Activated CD8-positive, alpha-beta memory T cell treated with anti-CD3 and anti-CD28 coated beads, Interleukin-2, amount 50 U/mL, for 24 hours (primary cell): ENCODE measurements at regions not wholly inside any gene's neighbourhood (a gene's known extent, or its start where the extent isn't known, plus 50 kb on each side); places are given as distances from the start of the nearest gene placed in this dataset.

Source experiments
- DNase-seq: peaks from one replicate; pipeline ENCODE4 v3.0.0-alpha.2; 2020; ENCODE audit errors: extremely low read depth

- DNase-seq, result no peak
Measured at GRCh38 chr5:54854883-54855581, 130.4 kb downstream of the ESM1 start.

- DNase-seq, result no peak
Measured at GRCh38 chr5:54852007-54852406, 133.4 kb downstream of the ESM1 start.

GRCh38 chr5:54851449-54851848 lies 133.9 kb downstream of the ESM1 start:
- no peak for DNase-seq

GRCh38 chr5:54848581-54848980 lies 136.8 kb downstream of the ESM1 start:
- DNase-seq, result no peak

GRCh38 chr5:54845567-54845941 lies 139.8 kb downstream of the ESM1 start:
- DNase-seq, result no peak

GRCh38 chr5:54844905-54845566 lies 140.4 kb downstream of the ESM1 start:
- DNase-seq, result no peak

GRCh38 chr5:54844266-54844665 lies 141.1 kb downstream of the ESM1 start:
- DNase-seq, result no peak

GRCh38 chr5:54841481-54841880 lies 143.9 kb downstream of the ESM1 start:
- no peak for DNase-seq

- no peak for DNase-seq
Measured at GRCh38 chr5:54838843-54839242, 146.6 kb downstream of the ESM1 start.

GRCh38 chr5:54837981-54838380 lies 147.4 kb downstream of the ESM1 start:
- DNase-seq, result no peak

GRCh38 chr5:54837093-54837492 lies 148.3 kb downstream of the ESM1 start:
- no peak for DNase-seq

GRCh38 chr5:54835647-54836046 lies 149.7 kb downstream of the ESM1 start:
- DNase-seq, result no peak

- no peak for DNase-seq
Measured at GRCh38 chr5:54834121-54834842, 151.1 kb downstream of the ESM1 start.

GRCh38 chr5:54833590-54833989 lies 151.8 kb downstream of the ESM1 start:
- DNase-seq, result no peak

- no peak for DNase-seq
Measured at GRCh38 chr5:54832858-54833257, 152.5 kb downstream of the ESM1 start.

GRCh38 chr5:54832045-54832444 lies 153.3 kb downstream of the ESM1 start:
- DNase-seq, result no peak

- no peak for DNase-seq
Measured at GRCh38 chr5:54831233-54831632, 154.2 kb downstream of the ESM1 start.

- no peak for DNase-seq
Measured at GRCh38 chr5:54829676-54830535, 155.5 kb downstream of the ESM1 start.

- DNase-seq, result no peak
Measured at GRCh38 chr5:54829102-54829501, 156.3 kb downstream of the ESM1 start.

- no peak for DNase-seq
Measured at GRCh38 chr5:54828151-54828550, 157.2 kb downstream of the ESM1 start.

- DNase-seq, result no peak
Measured at GRCh38 chr5:54825005-54825404, 160.4 kb downstream of the ESM1 start.

GRCh38 chr5:54823006-54823405 lies 162.4 kb downstream of the ESM1 start:
- no peak for DNase-seq
